GM19351 (cell line): ENCODE measurements at regions not wholly inside any gene's neighbourhood (a gene's known extent, or its start where the extent isn't known, plus 50 kb on each side); places are given as distances from the start of the nearest gene placed in this dataset.

Experiments
- ATAC-seq: cut with Tn5 transposase; IDR thresholded peaks from one replicate; pipeline ENCODE4 v1.9.1; 2021; ENCODE audit warnings: mild to moderate bottlenecking, moderate library complexity; ENCODE audit not compliant: unreplicated experiment

DNA sequence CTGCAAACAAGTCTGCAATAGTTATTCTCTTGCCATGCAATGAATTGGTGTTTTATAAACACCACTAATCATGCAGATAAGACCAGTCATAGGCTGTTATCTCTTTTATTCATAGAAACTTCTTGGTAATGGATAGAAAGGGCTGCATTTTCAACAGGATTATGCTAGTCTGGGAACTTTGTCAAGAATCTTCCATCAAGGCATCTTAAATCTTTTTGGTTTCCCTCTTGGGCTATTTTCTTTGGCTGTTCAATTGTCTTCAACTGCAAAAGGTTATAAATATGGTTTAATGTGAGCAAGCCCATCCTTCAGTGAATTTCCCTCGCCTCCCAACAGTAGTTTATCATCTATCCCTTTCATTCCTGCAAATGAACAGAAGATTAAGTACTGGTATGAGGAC lies 59.0 kb upstream of the MINAR1 start:
- no peak for ATAC-seq

DNA sequence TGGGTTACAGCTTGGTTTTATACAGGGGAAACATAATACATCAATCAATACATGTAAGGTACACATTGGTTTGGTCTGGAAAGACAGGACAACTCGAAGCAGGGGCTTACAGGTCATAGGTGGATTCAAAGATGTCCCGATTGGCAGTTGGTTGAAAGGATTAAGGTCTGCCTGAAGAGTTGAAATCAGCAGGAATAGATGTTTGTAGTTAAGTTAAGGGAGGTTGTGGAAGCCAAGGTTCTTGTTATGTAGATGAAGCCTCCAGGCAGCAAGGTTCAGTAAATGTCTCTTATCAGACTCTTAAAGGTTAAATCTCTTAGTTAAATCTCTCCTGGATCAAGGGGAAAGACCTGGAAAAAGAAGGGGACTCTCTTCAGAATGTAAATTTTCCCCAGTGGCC lies 58.4 kb upstream of the MINAR1 start:
- no peak for ATAC-seq

DNA sequence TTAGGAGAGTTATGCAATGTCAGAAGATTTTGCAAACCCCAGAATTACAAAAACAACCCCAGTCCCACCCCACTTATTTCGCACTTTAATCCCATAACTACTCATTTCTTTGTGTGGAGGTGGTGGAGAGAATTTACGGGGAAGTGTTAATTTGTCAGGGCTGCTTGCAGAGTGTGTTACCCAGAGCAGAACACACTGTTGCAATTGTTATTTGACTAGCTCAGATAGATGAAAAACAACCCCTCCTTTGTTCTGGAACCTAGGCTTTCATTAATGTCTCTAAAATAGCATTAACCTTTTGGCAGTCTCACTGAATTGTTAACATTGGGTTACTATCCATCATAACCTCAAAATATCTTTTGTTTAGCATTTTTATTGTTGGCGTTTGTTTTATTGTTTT lies 55.8 kb upstream of the MINAR1 start:
- no peak for ATAC-seq

DNA sequence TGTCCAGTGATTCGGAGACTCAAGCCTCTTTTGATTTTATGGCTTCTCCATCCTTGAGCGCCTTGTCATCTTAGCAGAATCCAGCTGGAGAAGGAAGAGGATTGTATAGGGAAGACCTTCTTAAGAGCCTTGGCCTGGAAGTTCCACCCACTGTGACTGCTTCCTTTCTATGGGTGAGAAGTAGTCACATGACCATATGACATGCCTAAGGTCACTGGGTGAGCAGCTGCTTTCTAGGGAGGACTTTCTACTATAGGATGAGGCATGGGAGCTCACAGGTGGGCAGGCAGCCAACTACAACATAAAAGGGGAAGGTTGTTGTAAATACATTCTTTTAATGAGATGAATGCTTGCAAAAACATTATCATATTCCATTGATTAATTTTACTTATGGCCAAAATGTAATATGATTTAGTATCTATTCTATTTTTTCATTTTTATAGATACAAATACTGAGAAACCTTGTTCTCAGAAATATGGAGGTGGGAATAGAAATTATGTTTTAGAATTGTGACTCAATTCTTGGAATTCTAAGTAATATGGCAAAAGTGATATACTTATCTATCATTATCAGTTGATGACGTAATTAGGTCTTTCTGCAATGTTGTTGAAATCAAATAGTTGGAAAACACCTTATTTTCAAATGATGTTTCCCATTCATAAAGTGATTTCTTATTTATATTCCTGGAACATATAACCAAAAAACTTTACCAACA lies 53.6 kb upstream of the MINAR1 start:
- ATAC-seq = no peak

DNA sequence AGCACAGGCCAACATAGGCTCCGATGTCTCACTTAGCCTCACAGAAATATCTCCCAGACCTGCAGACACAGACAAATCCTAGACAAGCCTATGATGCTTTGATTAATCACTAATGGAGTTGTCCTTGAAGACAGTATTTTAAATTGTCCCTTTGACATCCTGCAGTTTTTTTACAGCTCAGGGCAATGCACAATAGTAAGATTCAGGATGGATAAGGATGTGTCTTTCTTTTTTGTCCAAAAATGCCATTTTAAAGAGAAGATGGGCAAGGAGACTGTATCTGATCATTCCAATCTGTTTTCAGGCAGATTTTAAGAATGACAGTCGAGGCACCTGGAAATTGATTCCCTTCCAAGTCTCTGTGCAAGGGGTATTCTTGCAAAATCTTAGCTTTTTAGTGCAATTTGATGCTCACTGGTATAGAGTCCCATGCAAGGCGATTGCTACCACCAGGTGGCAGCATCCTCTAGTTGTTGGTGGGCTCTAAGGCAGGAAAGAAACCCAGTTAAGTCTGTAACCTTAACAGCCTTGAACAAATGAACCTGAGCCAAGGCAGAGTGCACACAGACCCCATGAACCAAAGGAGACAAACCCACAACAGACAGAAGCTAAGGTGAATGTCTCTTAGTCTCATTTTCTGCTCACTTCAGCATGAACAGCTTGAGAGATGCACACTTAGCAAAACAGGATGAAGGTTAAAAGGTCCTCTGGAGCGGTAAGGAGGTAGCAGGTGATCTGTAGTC lies 51.2 kb upstream of the MINAR1 start:
- ATAC-seq = peak; percentile 72

DNA sequence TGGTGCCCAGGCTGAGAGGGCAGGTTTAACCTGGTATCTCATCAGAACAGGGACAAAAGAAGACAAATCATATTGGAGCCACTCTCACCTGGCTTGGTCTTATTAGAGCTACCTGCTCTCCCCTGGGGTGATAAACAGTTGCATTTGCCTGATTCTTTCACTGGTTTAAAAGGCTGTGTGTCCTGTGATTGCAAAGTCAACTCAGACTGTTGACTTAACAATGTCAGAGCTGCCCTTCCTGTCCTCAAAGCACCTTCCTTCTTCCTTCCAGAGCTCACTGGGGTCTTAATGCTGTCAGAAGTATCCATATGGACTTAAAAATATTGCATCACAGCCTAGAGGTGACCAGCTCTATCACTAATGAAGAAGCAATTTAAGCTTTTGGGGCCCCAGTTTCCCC lies 50.5 kb upstream of the MINAR1 start:
- no peak for ATAC-seq
